ENCODE measurements at regions not wholly inside any gene's neighbourhood (a gene's known extent, or its start where the extent isn't known, plus 50 kb on each side); places are given as distances from the start of the nearest gene placed in this dataset.

GRCh38 chr5:143488381-143488780, 84.9 kb upstream of the NR3C1 start:
- WGBS, 2 experiments (ENCODE audit: extremely low coverage in 1 of 2, insufficient coverage in 1 of 2, insufficient read length in 1 of 2, insufficient replicate concordance in 2 of 2, low coverage in 1 of 2, low lambda C conversion rate in 2 of 2, missing lambda C conversion rate in 1 of 2) = 90% methylated on average over 3 of the region's 3 CpGs; no CpG with 5 or more reads in 1 of the 2 experiments
- Histone ChIP-seq H2BK120ac (replicated peaks; ENCODE audit: low read depth, low read length) (no peak overlapping the region), H3K4ac (replicated peaks; ENCODE audit: insufficient read length, low read depth, low read length) (no peak overlapping the region), H3K4me1 (replicated peaks in 1 of 4; ENCODE audit: control insufficient read depth in 3 of 4, insufficient read depth in 4 of 4, low read length in 3 of 4) (no peaks in the 10 kb centered on the region), H3K4me2 (ENCODE audit: insufficient read depth in 1 of 2, low read depth in 2 of 2, low read length in 2 of 2) (no peak overlapping the region), H2AK5ac (ENCODE audit: low read depth, low read length) (no peak overlapping the region), H3K79me2 (ENCODE audit: control insufficient read depth in 1 of 2, insufficient read depth in 2 of 2, low read length in 2 of 2) (no peaks in the 10 kb centered on the region), H2BK15ac (ENCODE audit: low read length) (no peak overlapping the region), H3K14ac (ENCODE audit: insufficient read length) (no peak overlapping the region), H4K8ac (ENCODE audit: extremely low read depth, insufficient read depth, low read length) (no peak overlapping the region), H3K27ac (ENCODE audit: low read depth, low read length) (no peak overlapping the region), H3K9ac (replicated peaks in 1 of 4; ENCODE audit: extremely low read depth in 1 of 4, low read depth in 3 of 4, low read length in 3 of 4) (no peak overlapping the region), H2AFZ (ENCODE audit: low read length) (no peak overlapping the region), H3K23me2 (ENCODE audit: low read depth, low read length) (no peaks in the 10 kb centered on the region), H2BK20ac (ENCODE audit: low read length) (no peak overlapping the region), H4K20me1 (replicated peaks in 1 of 2; ENCODE audit: control insufficient read depth in 1 of 2, insufficient read depth in 2 of 2, low read length in 2 of 2) (no peaks in the 10 kb centered on the region), H4K5ac (ENCODE audit: insufficient read length, low read depth, low read length) (no peak overlapping the region), H2BK5ac (ENCODE audit: low read depth, low read length) (no peak overlapping the region), H3K23ac (ENCODE audit: insufficient read length) (no peak overlapping the region), H2BK12ac (ENCODE audit: low read depth, low read length) (no peak overlapping the region), H3K9me3 (ENCODE audit: insufficient read depth in 2 of 2, low read depth in 1 of 2, low read length in 1 of 2) (no peaks in the 10 kb centered on the region), H4K91ac (replicated peaks; ENCODE audit: insufficient read length, low read length) (no peak overlapping the region), H3K27me3 (replicated peaks in 1 of 4; ENCODE audit: control insufficient read depth in 3 of 4, extremely low read depth in 1 of 4, insufficient read depth in 3 of 4, low read length in 3 of 4) (no peaks in the 10 kb centered on the region), H3K4me3 (ENCODE audit: extremely low read depth in 1 of 4, insufficient read depth in 2 of 4, low read depth in 3 of 4, low read length in 4 of 4) (no peak overlapping the region), H3K36me3 (ENCODE audit: control insufficient read depth in 2 of 4, insufficient read depth in 4 of 4, low read length in 3 of 4) (no peaks in the 10 kb centered on the region), H3K56ac (replicated peaks; ENCODE audit: insufficient read length, low read depth, low read length) (no peak overlapping the region), H3K79me1 (ENCODE audit: low read depth, low read length) (no peaks in the 10 kb centered on the region), H3K18ac (ENCODE audit: extremely low read depth, low read length) (no peak overlapping the region)
- DNase-seq (ENCODE audit: low read depth in 1 of 2, low spot score in 2 of 2) = no peak
- POLR2A ChIA-PET (ENCODE audit: partially characterized antibody) = no interaction called here
- CTCF ChIA-PET (ENCODE audit: partially characterized antibody) = interaction anchor here (1.2 to 1.3 kb wide), 2 partner anchors 11 to 12 kb away, joined by 4 to 6 read pairs; no protein-coding TSS in a partner anchor
- no peak for FAIRE-seq
- TF ChIP-seq POU5F1 (IDR thresholded peaks at IDR 0.05; ENCODE audit: low read depth, low read length) (no peak), HDAC2 (IDR thresholded peaks at IDR 0.05; ENCODE audit: borderline replicate concordance in 1 of 2, low read depth in 2 of 2, low read length in 2 of 2) (no peak), KDM1A (IDR thresholded peaks at IDR 0.05; ENCODE audit: borderline replicate concordance, low read length) (no peak), MAX (IDR thresholded peaks at IDR 0.05) (no peak), TAF1 (IDR thresholded peaks at IDR 0.05; ENCODE audit: low read depth, low read length) (no peak), CBX5 (IDR thresholded peaks at IDR 0.05; ENCODE audit: low read depth, low read length) (no peak), YY1 (IDR thresholded peaks at IDR 0.05; ENCODE audit: low read depth, low read length) (no peak), RFX5 (IDR thresholded peaks at IDR 0.05; ENCODE audit: borderline replicate concordance, low read depth, low read length) (no peak), SRF (IDR thresholded peaks at IDR 0.05; ENCODE audit: low read depth, low read length) (no peak), TCF12 (IDR thresholded peaks at IDR 0.05; ENCODE audit: low read depth, low read length) (no peak), SUZ12 (IDR thresholded peaks at IDR 0.05; ENCODE audit: low read length) (no peak)
